ENCODE measurements at regions not wholly inside any gene's neighbourhood (a gene's known extent, or its start where the extent isn't known, plus 50 kb on each side); places are given as distances from the start of the nearest gene placed in this dataset.
"Not testable (repeated sequence)": the region's sequence is repeated elsewhere in the genome, so short reads cannot be mapped to it uniquely, and the experiment has no call there.

- intact Hi-C loops (cut with micrococcal nuclease) = no loop called here
- Mint-ChIP-seq H3K9me3 (peaks cover 0 to 5% (median 0%) of the 10 kb centered on the region in 7 donors), H3K4me3 (no peak overlapping the region), H3K36me3 (no peaks in the 10 kb centered on the region), H3K4me1 (no peaks in the 10 kb centered on the region), H3K27ac (no peak overlapping the region), H3K27me3 (ENCODE audit: low read depth in 3 of 3) (peaks cover 2 to 5% (median 3%) of the 10 kb centered on the region in 3 donors)
- TF ChIP-seq, protein P1, sequence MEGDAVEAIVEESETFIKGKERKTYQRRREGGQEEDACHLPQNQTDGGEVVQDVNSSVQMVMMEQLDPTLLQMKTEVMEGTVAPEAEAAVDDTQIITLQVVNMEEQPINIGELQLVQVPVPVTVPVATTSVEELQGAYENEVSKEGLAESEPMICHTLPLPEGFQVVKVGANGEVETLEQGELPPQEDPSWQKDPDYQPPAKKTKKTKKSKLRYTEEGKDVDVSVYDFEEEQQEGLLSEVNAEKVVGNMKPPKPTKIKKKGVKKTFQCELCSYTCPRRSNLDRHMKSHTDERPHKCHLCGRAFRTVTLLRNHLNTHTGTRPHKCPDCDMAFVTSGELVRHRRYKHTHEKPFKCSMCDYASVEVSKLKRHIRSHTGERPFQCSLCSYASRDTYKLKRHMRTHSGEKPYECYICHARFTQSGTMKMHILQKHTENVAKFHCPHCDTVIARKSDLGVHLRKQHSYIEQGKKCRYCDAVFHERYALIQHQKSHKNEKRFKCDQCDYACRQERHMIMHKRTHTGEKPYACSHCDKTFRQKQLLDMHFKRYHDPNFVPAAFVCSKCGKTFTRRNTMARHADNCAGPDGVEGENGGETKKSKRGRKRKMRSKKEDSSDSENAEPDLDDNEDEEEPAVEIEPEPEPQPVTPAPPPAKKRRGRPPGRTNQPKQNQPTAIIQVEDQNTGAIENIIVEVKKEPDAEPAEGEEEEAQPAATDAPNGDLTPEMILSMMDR (IDR thresholded peaks at IDR 0.05) = no peak
- Histone ChIP-seq H3K27ac (ENCODE audit: low read depth in 1 of 2, low read length in 2 of 2) (no peak overlapping the region), H3K79me2 (ENCODE audit: insufficient read depth, low read length) (no peaks in the 10 kb centered on the region), H3K27me3 (ENCODE audit: control insufficient read depth in 2 of 2, insufficient read depth in 2 of 2, low read length in 2 of 2) (no peaks in the 10 kb centered on the region), H3K9me3 (replicated peaks in 1 of 2; ENCODE audit: control insufficient read depth in 1 of 2, insufficient read depth in 1 of 2, low read length in 2 of 2) (no peaks in the 10 kb centered on the region), H4K20me1 (ENCODE audit: insufficient read depth, low read length) (no peaks in the 10 kb centered on the region), H3K4me1 (ENCODE audit: control insufficient read depth in 1 of 2, insufficient read depth in 2 of 2, low read length in 2 of 2) (no peaks in the 10 kb centered on the region), H3K36me3 (replicated peaks in 1 of 2; ENCODE audit: control insufficient read depth in 1 of 2, insufficient read depth in 2 of 2, low read length in 2 of 2) (no peaks in the 10 kb centered on the region), H3K9ac (ENCODE audit: insufficient read depth, low read length, poor library complexity, severe bottlenecking) (no peak overlapping the region), H3K4me2 (replicated peaks; ENCODE audit: extremely low read depth, low read length, poor library complexity, severe bottlenecking) (no peak overlapping the region), H2AFZ (ENCODE audit: insufficient read depth, low read depth, low read length, poor library complexity, severe bottlenecking) (no peak overlapping the region), H3K4me3 (replicated peaks in 1 of 3; ENCODE audit: low read depth in 2 of 3, low read length in 3 of 3) (no peak overlapping the region)
- DNase-seq = no peak
- WGBS (ENCODE audit: insufficient coverage) = no CpG with 5 or more reads among the region's 2 CpGs
These were observed 99.7 kb upstream of the RAI14 start for GRCh38 chr5:34556509-34556782.

- H3K36me3 Mint-ChIP-seq; H2AFZ ChIP-seq (ENCODE audit: insufficient read depth, low read depth, low read length, poor library complexity, severe bottlenecking); H3K4me1 Mint-ChIP-seq; H3K4me3 ChIP-seq (replicated peaks in 1 of 3; ENCODE audit: low read depth in 2 of 3, low read length in 3 of 3); H3K27ac Mint-ChIP-seq; DNase-seq; H3K4me1 ChIP-seq (ENCODE audit: control insufficient read depth in 1 of 2, insufficient read depth in 2 of 2, low read length in 2 of 2); H4K20me1 ChIP-seq (ENCODE audit: insufficient read depth, low read length); H3K9me3 Mint-ChIP-seq; intact Hi-C loops (cut with micrococcal nuclease); H3K9me3 ChIP-seq (replicated peaks in 1 of 2; ENCODE audit: control insufficient read depth in 1 of 2, insufficient read depth in 1 of 2, low read length in 2 of 2); H3K4me2 ChIP-seq (replicated peaks; ENCODE audit: extremely low read depth, low read length, poor library complexity, severe bottlenecking); H3K4me3 Mint-ChIP-seq; H3K27me3 ChIP-seq (ENCODE audit: control insufficient read depth in 2 of 2, insufficient read depth in 2 of 2, low read length in 2 of 2); H3K79me2 ChIP-seq (ENCODE audit: insufficient read depth, low read length); H3K27me3 Mint-ChIP-seq (ENCODE audit: low read depth in 3 of 3); H3K9ac ChIP-seq (ENCODE audit: insufficient read depth, low read length, poor library complexity, severe bottlenecking); H3K27ac ChIP-seq (ENCODE audit: low read depth in 1 of 2, low read length in 2 of 2); H3K36me3 ChIP-seq (replicated peaks in 1 of 2; ENCODE audit: control insufficient read depth in 1 of 2, insufficient read depth in 2 of 2, low read length in 2 of 2): not testable (repeated sequence)
- WGBS (ENCODE audit: insufficient coverage) = 100% methylated on average over 1 of the region's 2 CpGs
These were observed 94.5 kb upstream of the RAI14 start for GRCh38 chr5:34561581-34561980.

Data from CD14-positive monocyte (primary cell).